ENCODE measurements at regions not wholly inside any gene's neighbourhood (a gene's known extent, or its start where the extent isn't known, plus 50 kb on each side); places are given as distances from the start of the nearest gene placed in this dataset.
A peak's percentile ranks its signal among the peaks of the same experiment; 100 is the strongest.

DNA sequence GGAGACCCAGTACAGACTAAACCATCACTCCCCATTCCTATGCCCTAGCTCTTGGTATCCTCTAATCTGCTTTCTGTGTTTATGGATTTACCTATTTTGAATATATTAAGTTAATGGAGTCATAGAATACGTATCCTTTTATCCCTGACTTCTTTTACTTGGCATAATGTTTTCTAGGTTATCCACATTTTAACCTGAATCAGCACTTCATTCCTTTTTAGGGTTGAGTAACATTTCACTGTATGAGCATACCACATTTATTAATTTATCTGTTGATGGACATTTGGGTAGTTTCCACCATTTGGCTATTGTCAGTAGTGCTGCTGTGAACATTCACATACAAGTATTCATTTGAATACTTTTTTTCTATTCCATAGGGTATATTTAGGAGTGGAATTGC lies 157.3 kb upstream of the CTNNA2 start:
- Histone ChIP-seq H4K20me1 (ENCODE audit: insufficient read depth) (no peaks in the 10 kb centered on the region), H3F3A (ENCODE audit: insufficient read depth, low read length, poor library complexity, severe bottlenecking) (no peaks in the 10 kb centered on the region), H3K4me3 (ENCODE audit: low read length) (no peak overlapping the region), H3K27me3 (ENCODE audit: insufficient read depth, low read depth, low read length) (no peaks in the 10 kb centered on the region), H2AFZ (ENCODE audit: low read depth, low read length) (no peak overlapping the region), H3K9me3 (ENCODE audit: low read length) (peaks cover 3% of the 10 kb centered on the region), H3K4me2 (ENCODE audit: low read length) (no peak overlapping the region), H3K9me2 (ENCODE audit: insufficient read depth, low read length) (no peaks in the 10 kb centered on the region), H3K9ac (ENCODE audit: low read length) (no peak overlapping the region), H3K79me2 (replicated peaks; ENCODE audit: insufficient read depth, low read length) (no peaks in the 10 kb centered on the region), H3K27ac (ENCODE audit: low read length) (no peak overlapping the region), H3K36me3 (ENCODE audit: insufficient read depth, low read length) (no peaks in the 10 kb centered on the region)
- TF ChIP-seq EP300 (conservative IDR thresholded peaks at IDR 0.05; ENCODE audit: poor library complexity, severe bottlenecking) (no peak), CTCF (IDR thresholded peaks at IDR 0.05; ENCODE audit: poor library complexity, severe bottlenecking) (no peak), EZH2 (IDR thresholded peaks at IDR 0.05; ENCODE audit: borderline replicate concordance, insufficient read depth, low read length, poor library complexity, severe bottlenecking) (no peak), TAF1 (IDR thresholded peaks at IDR 0.05; ENCODE audit: low read depth) (no peak), RAD21 (conservative IDR thresholded peaks at IDR 0.05) (no peak)

DNA sequence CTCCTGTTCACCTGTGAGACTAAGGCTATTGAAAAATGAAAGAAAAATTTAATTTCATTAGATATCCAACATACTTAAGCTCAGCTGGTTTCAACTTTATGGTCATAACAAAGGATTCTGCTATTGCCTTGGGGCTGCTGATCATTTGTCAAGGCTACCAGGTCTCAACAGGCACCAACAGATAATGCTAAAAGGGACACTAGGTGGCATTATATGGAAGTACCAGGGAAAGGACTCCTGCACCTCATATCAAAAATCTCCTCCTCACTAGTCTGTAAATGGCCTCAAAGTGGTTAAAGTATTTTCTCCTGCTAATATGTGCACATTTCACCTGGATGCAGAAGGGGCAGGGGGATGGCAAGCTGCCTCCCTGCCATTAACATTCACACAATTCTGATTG lies 167.9 kb upstream of the REG3A start:
- Histone ChIP-seq H3K4me3 (ENCODE audit: low read length) (no peak overlapping the region), H3K36me3 (ENCODE audit: insufficient read depth, low read length) (no peaks in the 10 kb centered on the region), H3F3A (ENCODE audit: insufficient read depth, low read length, poor library complexity, severe bottlenecking) (no peaks in the 10 kb centered on the region), H3K27me3 (ENCODE audit: insufficient read depth, low read depth, low read length) (no peaks in the 10 kb centered on the region), H2AFZ (ENCODE audit: low read depth, low read length) (no peak overlapping the region), H3K9ac (ENCODE audit: low read length) (no peak overlapping the region), H3K79me2 (replicated peaks; ENCODE audit: insufficient read depth, low read length) (no peaks in the 10 kb centered on the region), H3K9me3 (ENCODE audit: low read length) (no peaks in the 10 kb centered on the region), H3K9me2 (ENCODE audit: insufficient read depth, low read length) (no peaks in the 10 kb centered on the region), H4K20me1 (ENCODE audit: insufficient read depth) (no peaks in the 10 kb centered on the region), H3K27ac (ENCODE audit: low read length) (no peak overlapping the region), H3K4me2 (ENCODE audit: low read length) (no peak overlapping the region)
- TF ChIP-seq SMC3 (conservative IDR thresholded peaks at IDR 0.05; ENCODE audit: poor library complexity) = peak; percentile 25
- no peak for TF ChIP-seq CTCF (IDR thresholded peaks at IDR 0.05; ENCODE audit: poor library complexity, severe bottlenecking)

- H3K36me3 ChIP-seq (ENCODE audit: insufficient read depth, low read length) = no peaks in the 10 kb centered on the region
- no peak for TF ChIP-seq POLR2AphosphoS5 (IDR thresholded peaks at IDR 0.05)
- TF ChIP-seq MXI1 (conservative IDR thresholded peaks at IDR 0.05; ENCODE audit: poor library complexity, severe bottlenecking) = no peak
- TF ChIP-seq, protein P1, sequence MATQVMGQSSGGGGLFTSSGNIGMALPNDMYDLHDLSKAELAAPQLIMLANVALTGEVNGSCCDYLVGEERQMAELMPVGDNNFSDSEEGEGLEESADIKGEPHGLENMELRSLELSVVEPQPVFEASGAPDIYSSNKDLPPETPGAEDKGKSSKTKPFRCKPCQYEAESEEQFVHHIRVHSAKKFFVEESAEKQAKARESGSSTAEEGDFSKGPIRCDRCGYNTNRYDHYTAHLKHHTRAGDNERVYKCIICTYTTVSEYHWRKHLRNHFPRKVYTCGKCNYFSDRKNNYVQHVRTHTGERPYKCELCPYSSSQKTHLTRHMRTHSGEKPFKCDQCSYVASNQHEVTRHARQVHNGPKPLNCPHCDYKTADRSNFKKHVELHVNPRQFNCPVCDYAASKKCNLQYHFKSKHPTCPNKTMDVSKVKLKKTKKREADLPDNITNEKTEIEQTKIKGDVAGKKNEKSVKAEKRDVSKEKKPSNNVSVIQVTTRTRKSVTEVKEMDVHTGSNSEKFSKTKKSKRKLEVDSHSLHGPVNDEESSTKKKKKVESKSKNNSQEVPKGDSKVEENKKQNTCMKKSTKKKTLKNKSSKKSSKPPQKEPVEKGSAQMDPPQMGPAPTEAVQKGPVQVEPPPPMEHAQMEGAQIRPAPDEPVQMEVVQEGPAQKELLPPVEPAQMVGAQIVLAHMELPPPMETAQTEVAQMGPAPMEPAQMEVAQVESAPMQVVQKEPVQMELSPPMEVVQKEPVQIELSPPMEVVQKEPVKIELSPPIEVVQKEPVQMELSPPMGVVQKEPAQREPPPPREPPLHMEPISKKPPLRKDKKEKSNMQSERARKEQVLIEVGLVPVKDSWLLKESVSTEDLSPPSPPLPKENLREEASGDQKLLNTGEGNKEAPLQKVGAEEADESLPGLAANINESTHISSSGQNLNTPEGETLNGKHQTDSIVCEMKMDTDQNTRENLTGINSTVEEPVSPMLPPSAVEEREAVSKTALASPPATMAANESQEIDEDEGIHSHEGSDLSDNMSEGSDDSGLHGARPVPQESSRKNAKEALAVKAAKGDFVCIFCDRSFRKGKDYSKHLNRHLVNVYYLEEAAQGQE (IDR thresholded peaks at IDR 0.05; ENCODE audit: borderline replicate concordance) = no peak
- no peak for TF ChIP-seq TAF1 (IDR thresholded peaks at IDR 0.05; ENCODE audit: low read depth)
- no peak for TF ChIP-seq SMC3 (conservative IDR thresholded peaks at IDR 0.05; ENCODE audit: poor library complexity)
- TF ChIP-seq RAD21 (conservative IDR thresholded peaks at IDR 0.05) = no peak
- no peak for TF ChIP-seq CTCF (IDR thresholded peaks at IDR 0.05; ENCODE audit: poor library complexity, severe bottlenecking)
- no peak for TF ChIP-seq EZH2 (IDR thresholded peaks at IDR 0.05; ENCODE audit: borderline replicate concordance, insufficient read depth, low read length, poor library complexity, severe bottlenecking)
- no peak for TF ChIP-seq EP300 (conservative IDR thresholded peaks at IDR 0.05; ENCODE audit: poor library complexity, severe bottlenecking)
- H3K9ac ChIP-seq (ENCODE audit: low read length) = no peak overlapping the region
- H4K20me1 ChIP-seq (ENCODE audit: insufficient read depth) = no peaks in the 10 kb centered on the region
- no peaks in the 10 kb centered on the region for H3K9me2 ChIP-seq (ENCODE audit: insufficient read depth, low read length)
- no peaks in the 10 kb centered on the region for H3F3A ChIP-seq (ENCODE audit: insufficient read depth, low read length, poor library complexity, severe bottlenecking)
- no peak overlapping the region for H3K4me2 ChIP-seq (ENCODE audit: low read length)
- no peak overlapping the region for H2AFZ ChIP-seq (ENCODE audit: low read depth, low read length)
- no peaks in the 10 kb centered on the region for H3K79me2 ChIP-seq (replicated peaks; ENCODE audit: insufficient read depth, low read length)
- H3K27ac ChIP-seq (ENCODE audit: low read length) = no peak overlapping the region
- H3K27me3 ChIP-seq (ENCODE audit: insufficient read depth, low read depth, low read length) = no peaks in the 10 kb centered on the region
- no peak overlapping the region for H3K4me3 ChIP-seq (ENCODE audit: low read length)
- H3K9me3 ChIP-seq (ENCODE audit: low read length) = no peaks in the 10 kb centered on the region
Measured at GRCh38 chr2:79320871-79321270, 161.3 kb upstream of the REG3A start.

All from neural cell (in vitro differentiated cells).